GM23338 (cell line): ENCODE measurements at regions not wholly inside any gene's neighbourhood (a gene's known extent, or its start where the extent isn't known, plus 50 kb on each side); places are given as distances from the start of the nearest gene placed in this dataset.

ENCODE experiments used
- ATAC-seq: fragments of 200-7000 bp; cut with Tn5 transposase; 3 replicates; pipeline ENCODE4 v1.9.1; 2020
- DNase-seq: peaks from one replicate; pipeline ENCODE4 v3.0.0-alpha.2; 2015; ENCODE audit warnings: low spot score
- H2AFZ ChIP-seq: fragments of 200-600 bp; sonication (generic); 2 replicates; pipeline ENCODE4 v1.8.0; 2016; ENCODE audit warnings: antibody characterized with exemption, mild to moderate bottlenecking, moderate library complexity
- H3F3A ChIP-seq: fragments of 200-600 bp; sonication (generic); replicated peaks from 2 replicates; pipeline ENCODE4 v1.8.0; 2017; ENCODE audit warnings: antibody characterized with exemption, mixed run types, low read depth
- H3K27ac ChIP-seq: fragments of 200-600 bp; sonication (generic); 2 replicates; pipeline ENCODE4 v1.6.1; 2016; ENCODE audit warnings: low read depth
- H3K27me3 ChIP-seq: fragments of 200-600 bp; sonication (generic); 2 replicates; pipeline ENCODE4 v1.8.0; 2016; ENCODE audit warnings: mild to moderate bottlenecking, mixed run types, moderate library complexity; ENCODE audit not compliant: insufficient read depth
- H3K36me3 ChIP-seq: fragments of 200-600 bp; sonication (generic); 2 replicates; pipeline ENCODE4 v1.8.0; 2016; ENCODE audit warnings: mild to moderate bottlenecking; ENCODE audit not compliant: insufficient read depth
- H3K4me1 ChIP-seq: fragments of 200-600 bp; sonication (generic); 2 replicates; pipeline ENCODE4 v1.8.0; 2016; ENCODE audit warnings: mild to moderate bottlenecking, moderate library complexity; ENCODE audit not compliant: insufficient read depth
- H3K4me2 ChIP-seq: fragments of 200-600 bp; sonication (generic); 2 replicates; pipeline ENCODE4 v1.7.1; 2017; ENCODE audit warnings: mixed run types
- H3K4me3 ChIP-seq: fragments of 200-600 bp; sonication (generic); 2 replicates; pipeline ENCODE4 v1.6.1; 2016; ENCODE audit warnings: mixed run types
- H3K79me2 ChIP-seq: fragments of 200-600 bp; sonication (generic); replicated peaks from 2 replicates; pipeline ENCODE4 v1.8.0; 2017; ENCODE audit warnings: mild to moderate bottlenecking; ENCODE audit not compliant: insufficient read depth
- H3K9me2 ChIP-seq: fragments of 200-600 bp; sonication (generic); 2 replicates; pipeline ENCODE4 v1.8.0; 2017; ENCODE audit not compliant: insufficient read depth
- H4K20me1 ChIP-seq: fragments of 200-600 bp; sonication (generic); replicated peaks from 2 replicates; pipeline ENCODE4 v1.8.0; 2017; ENCODE audit warnings: mild to moderate bottlenecking; ENCODE audit not compliant: insufficient read depth
- H3K27ac Mint-ChIP-seq: 2 replicates; pipeline ENCODE4 v1.8.0; 2020; ENCODE audit warnings: inconsistent platforms, mild to moderate bottlenecking, moderate library complexity, mixed read lengths
- H3K27me3 Mint-ChIP-seq: 3 replicates; pipeline ENCODE4 v1.8.0; 2022; ENCODE audit warnings: low read depth, mild to moderate bottlenecking, moderate library complexity, mixed read lengths, inconsistent platforms; ENCODE audit not compliant: insufficient read depth, poor library complexity
- H3K36me3 Mint-ChIP-seq: 3 replicates; pipeline ENCODE4 v1.8.0; 2021; ENCODE audit warnings: low read depth, mild to moderate bottlenecking, inconsistent platforms, moderate library complexity, mixed read lengths
- H3K4me1 Mint-ChIP-seq: 3 replicates; pipeline ENCODE4 v1.8.0; 2020; ENCODE audit warnings: mild to moderate bottlenecking, inconsistent platforms, mixed read lengths
- H3K4me3 Mint-ChIP-seq: 3 replicates; pipeline ENCODE4 v1.8.0; 2021; ENCODE audit warnings: moderate library complexity, mild to moderate bottlenecking, inconsistent platforms, mixed read lengths
- H3K9me3 Mint-ChIP-seq: 3 replicates; pipeline ENCODE4 v1.8.0; 2020; ENCODE audit warnings: moderate library complexity, mild to moderate bottlenecking, inconsistent platforms, mixed read lengths
- ETS1 ChIP-seq: IDR thresholded peaks from 2 replicates; pipeline ENCODE4 v1.6.1; 2016; ENCODE audit warnings: antibody characterized with exemption
- EZH2phosphoT487 ChIP-seq: fragments of 200-600 bp; sonication (generic); IDR thresholded peaks from one replicate; pipeline ENCODE4 v1.8.1; 2018; ENCODE audit warnings: antibody characterized with exemption; ENCODE audit not compliant: unreplicated experiment
- JUNB ChIP-seq: IDR thresholded peaks from one replicate; pipeline ENCODE4 v1.6.1; 2016; ENCODE audit warnings: antibody characterized with exemption; ENCODE audit not compliant: unreplicated experiment
- NANOG ChIP-seq: IDR thresholded peaks from 2 replicates; pipeline ENCODE4 v1.6.1; 2016; ENCODE audit warnings: antibody characterized with exemption, borderline replicate concordance
- STAT1 ChIP-seq: IDR thresholded peaks from one replicate; pipeline ENCODE4 v1.6.1; 2016; ENCODE audit warnings: antibody characterized with exemption; ENCODE audit not compliant: unreplicated experiment
- ZNF331 ChIP-seq: fragments of 250-450 bp; sonication (Bioruptor Pico); IDR thresholded peaks from 2 replicates; pipeline ENCODE4 v1.5.0; 2020; ENCODE audit warnings: low read depth, mild to moderate bottlenecking, moderate library complexity
- TF ChIP-seq, protein P1 (sequence below): fragments of 250-450 bp; sonication (Bioruptor Pico); IDR thresholded peaks from 2 replicates; pipeline ENCODE4 v1.5.0; 2020; ENCODE audit warnings: mild to moderate bottlenecking, moderate library complexity
- TF ChIP-seq, protein P2 (sequence below): IDR thresholded peaks from one replicate; pipeline ENCODE4 v1.6.1; 2018; ENCODE audit warnings: antibody characterized with exemption; ENCODE audit not compliant: unreplicated experiment
- TF ChIP-seq, protein P3 (sequence below), 2 experiments: fragments of 200-600 bp in 1 of 2; sonication (generic) in 1 of 2; conservative IDR thresholded peaks; 2 replicates each; pipeline versions ENCODE4 v1.5.1 to v1.6.1; 2016 to 2017; ENCODE audit warnings: antibody characterized with exemption in 2 of 2, low read depth in 2 of 2, mild to moderate bottlenecking in 2 of 2, moderate library complexity in 1 of 2

DNA sequence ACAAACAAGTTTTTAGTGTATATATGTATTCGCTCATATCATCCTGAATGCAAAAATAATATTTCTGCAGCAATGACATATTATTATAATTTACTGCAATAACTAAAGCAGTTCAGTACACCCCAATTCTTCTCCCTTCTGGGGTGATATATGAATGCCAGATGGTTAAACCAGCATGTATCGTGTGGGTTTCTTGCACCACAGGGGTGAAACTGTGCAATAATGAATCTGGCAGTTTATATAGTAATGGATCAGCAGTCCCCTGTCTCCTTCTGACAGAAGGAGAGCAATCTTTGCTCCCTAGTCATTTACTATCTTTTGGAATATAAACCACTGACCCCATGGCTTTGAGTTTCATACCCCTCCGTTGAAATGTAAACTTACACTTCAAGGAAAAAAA is 228.6 kb upstream of the KLHL1 start (continued):
- TF ChIP-seq, protein P1, sequence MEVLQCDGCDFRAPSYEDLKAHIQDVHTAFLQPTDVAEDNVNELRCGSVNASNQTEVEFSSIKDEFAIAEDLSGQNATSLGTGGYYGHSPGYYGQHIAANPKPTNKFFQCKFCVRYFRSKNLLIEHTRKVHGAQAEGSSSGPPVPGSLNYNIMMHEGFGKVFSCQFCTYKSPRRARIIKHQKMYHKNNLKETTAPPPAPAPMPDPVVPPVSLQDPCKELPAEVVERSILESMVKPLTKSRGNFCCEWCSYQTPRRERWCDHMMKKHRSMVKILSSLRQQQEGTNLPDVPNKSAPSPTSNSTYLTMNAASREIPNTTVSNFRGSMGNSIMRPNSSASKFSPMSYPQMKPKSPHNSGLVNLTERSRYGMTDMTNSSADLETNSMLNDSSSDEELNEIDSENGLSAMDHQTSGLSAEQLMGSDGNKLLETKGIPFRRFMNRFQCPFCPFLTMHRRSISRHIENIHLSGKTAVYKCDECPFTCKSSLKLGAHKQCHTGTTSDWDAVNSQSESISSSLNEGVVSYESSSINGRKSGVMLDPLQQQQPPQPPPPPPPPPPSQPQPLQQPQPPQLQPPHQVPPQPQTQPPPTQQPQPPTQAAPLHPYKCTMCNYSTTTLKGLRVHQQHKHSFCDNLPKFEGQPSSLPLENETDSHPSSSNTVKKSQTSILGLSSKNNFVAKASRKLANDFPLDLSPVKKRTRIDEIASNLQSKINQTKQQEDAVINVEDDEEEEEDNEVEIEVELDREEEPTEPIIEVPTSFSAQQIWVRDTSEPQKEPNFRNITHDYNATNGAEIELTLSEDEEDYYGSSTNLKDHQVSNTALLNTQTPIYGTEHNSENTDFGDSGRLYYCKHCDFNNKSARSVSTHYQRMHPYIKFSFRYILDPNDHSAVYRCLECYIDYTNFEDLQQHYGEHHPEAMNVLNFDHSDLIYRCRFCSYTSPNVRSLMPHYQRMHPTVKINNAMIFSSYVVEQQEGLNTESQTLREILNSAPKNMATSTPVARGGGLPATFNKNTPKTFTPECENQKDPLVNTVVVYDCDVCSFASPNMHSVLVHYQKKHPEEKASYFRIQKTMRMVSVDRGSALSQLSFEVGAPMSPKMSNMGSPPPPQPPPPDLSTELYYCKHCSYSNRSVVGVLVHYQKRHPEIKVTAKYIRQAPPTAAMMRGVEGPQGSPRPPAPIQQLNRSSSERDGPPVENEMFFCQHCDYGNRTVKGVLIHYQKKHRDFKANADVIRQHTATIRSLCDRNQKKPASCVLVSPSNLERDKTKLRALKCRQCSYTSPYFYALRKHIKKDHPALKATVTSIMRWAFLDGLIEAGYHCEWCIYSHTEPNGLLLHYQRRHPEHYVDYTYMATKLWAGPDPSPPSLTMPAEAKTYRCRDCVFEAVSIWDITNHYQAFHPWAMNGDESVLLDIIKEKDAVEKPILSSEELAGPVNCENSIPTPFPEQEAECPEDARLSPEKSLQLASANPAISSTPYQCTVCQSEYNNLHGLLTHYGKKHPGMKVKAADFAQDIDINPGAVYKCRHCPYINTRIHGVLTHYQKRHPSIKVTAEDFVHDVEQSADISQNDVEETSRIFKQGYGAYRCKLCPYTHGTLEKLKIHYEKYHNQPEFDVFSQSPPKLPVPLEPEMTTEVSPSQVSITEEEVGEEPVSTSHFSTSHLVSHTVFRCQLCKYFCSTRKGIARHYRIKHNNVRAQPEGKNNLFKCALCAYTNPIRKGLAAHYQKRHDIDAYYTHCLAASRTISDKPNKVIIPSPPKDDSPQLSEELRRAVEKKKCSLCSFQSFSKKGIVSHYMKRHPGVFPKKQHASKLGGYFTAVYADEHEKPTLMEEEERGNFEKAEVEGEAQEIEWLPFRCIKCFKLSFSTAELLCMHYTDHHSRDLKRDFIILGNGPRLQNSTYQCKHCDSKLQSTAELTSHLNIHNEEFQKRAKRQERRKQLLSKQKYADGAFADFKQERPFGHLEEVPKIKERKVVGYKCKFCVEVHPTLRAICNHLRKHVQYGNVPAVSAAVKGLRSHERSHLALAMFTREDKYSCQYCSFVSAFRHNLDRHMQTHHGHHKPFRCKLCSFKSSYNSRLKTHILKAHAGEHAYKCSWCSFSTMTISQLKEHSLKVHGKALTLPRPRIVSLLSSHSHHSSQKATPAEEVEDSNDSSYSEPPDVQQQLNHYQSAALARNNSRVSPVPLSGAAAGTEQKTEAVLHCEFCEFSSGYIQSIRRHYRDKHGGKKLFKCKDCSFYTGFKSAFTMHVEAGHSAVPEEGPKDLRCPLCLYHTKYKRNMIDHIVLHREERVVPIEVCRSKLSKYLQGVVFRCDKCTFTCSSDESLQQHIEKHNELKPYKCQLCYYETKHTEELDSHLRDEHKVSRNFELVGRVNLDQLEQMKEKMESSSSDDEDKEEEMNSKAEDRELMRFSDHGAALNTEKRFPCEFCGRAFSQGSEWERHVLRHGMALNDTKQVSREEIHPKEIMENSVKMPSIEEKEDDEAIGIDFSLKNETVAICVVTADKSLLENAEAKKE (CRISPR knock-in tag) = no peak
- no peak for TF ChIP-seq JUNB

- no peak overlapping the region for H3K27ac ChIP-seq
- no peaks in the 10 kb centered on the region for H4K20me1 ChIP-seq
- Mint-ChIP-seq H3K27ac (no peak overlapping the region), H3K9me3 (no peaks in the 10 kb centered on the region), H3K4me3 (no peak overlapping the region), H3K4me1 (no peaks in the 10 kb centered on the region), H3K27me3 (peaks cover under 1% of the 10 kb centered on the region), H3K36me3 (no peaks in the 10 kb centered on the region)
- DNase-seq (no peak), ATAC-seq (no peak)
- no peaks in the 10 kb centered on the region for H3F3A ChIP-seq
- TF ChIP-seq, protein P2, sequence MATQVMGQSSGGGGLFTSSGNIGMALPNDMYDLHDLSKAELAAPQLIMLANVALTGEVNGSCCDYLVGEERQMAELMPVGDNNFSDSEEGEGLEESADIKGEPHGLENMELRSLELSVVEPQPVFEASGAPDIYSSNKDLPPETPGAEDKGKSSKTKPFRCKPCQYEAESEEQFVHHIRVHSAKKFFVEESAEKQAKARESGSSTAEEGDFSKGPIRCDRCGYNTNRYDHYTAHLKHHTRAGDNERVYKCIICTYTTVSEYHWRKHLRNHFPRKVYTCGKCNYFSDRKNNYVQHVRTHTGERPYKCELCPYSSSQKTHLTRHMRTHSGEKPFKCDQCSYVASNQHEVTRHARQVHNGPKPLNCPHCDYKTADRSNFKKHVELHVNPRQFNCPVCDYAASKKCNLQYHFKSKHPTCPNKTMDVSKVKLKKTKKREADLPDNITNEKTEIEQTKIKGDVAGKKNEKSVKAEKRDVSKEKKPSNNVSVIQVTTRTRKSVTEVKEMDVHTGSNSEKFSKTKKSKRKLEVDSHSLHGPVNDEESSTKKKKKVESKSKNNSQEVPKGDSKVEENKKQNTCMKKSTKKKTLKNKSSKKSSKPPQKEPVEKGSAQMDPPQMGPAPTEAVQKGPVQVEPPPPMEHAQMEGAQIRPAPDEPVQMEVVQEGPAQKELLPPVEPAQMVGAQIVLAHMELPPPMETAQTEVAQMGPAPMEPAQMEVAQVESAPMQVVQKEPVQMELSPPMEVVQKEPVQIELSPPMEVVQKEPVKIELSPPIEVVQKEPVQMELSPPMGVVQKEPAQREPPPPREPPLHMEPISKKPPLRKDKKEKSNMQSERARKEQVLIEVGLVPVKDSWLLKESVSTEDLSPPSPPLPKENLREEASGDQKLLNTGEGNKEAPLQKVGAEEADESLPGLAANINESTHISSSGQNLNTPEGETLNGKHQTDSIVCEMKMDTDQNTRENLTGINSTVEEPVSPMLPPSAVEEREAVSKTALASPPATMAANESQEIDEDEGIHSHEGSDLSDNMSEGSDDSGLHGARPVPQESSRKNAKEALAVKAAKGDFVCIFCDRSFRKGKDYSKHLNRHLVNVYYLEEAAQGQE = no peak
- TF ChIP-seq ZNF331 = no peak
- no peak for TF ChIP-seq STAT1
- TF ChIP-seq ETS1 = no peak
- no peak for TF ChIP-seq EZH2phosphoT487
- TF ChIP-seq NANOG = no peak
- TF ChIP-seq, protein P3, sequence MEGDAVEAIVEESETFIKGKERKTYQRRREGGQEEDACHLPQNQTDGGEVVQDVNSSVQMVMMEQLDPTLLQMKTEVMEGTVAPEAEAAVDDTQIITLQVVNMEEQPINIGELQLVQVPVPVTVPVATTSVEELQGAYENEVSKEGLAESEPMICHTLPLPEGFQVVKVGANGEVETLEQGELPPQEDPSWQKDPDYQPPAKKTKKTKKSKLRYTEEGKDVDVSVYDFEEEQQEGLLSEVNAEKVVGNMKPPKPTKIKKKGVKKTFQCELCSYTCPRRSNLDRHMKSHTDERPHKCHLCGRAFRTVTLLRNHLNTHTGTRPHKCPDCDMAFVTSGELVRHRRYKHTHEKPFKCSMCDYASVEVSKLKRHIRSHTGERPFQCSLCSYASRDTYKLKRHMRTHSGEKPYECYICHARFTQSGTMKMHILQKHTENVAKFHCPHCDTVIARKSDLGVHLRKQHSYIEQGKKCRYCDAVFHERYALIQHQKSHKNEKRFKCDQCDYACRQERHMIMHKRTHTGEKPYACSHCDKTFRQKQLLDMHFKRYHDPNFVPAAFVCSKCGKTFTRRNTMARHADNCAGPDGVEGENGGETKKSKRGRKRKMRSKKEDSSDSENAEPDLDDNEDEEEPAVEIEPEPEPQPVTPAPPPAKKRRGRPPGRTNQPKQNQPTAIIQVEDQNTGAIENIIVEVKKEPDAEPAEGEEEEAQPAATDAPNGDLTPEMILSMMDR (conservative IDR thresholded peaks at IDR 0.05; ENCODE audit: low read depth in 2 of 2) = no peak
- H3K4me2 ChIP-seq = no peak overlapping the region
- no peaks in the 10 kb centered on the region for H3K4me1 ChIP-seq
- no peaks in the 10 kb centered on the region; the same call in 1 of the 2 replicates for H3K9me2 ChIP-seq
- H2AFZ ChIP-seq = peak overlapping the region; percentile 75; the same call in 1 of the 2 replicates
- no peaks in the 10 kb centered on the region for H3K27me3 ChIP-seq
- no peak overlapping the region for H3K4me3 ChIP-seq
- no peaks in the 10 kb centered on the region for H3K36me3 ChIP-seq
- H3K79me2 ChIP-seq = no peaks in the 10 kb centered on the region
These were observed 225.5 kb upstream of the KLHL1 start for GRCh38 chr13:70333752-70334151.
